GM19099 (cell line): ENCODE measurements at regions not wholly inside any gene's neighbourhood (a gene's known extent, or its start where the extent isn't known, plus 50 kb on each side); places are given as distances from the start of the nearest gene placed in this dataset.
A peak's percentile ranks its signal among the peaks of the same experiment; 100 is the strongest.

Source experiments
- POLR2A ChIP-seq: IDR thresholded peaks from 3 replicates; pipeline ENCODE4 v1.6.1; 2011; ENCODE audit warnings: low read depth; ENCODE audit not compliant: insufficient read length; ENCODE audit errors: extremely low read depth

GRCh38 chr2:62307469-62308389 is 111.8 kb downstream of the B3GNT2 start:
- no peak for TF ChIP-seq POLR2A

GRCh38 chr2:62306751-62307468 is 111.0 kb downstream of the B3GNT2 start:
- TF ChIP-seq POLR2A: no peak

- no peak for TF ChIP-seq POLR2A
Observed at GRCh38 chr2:62305421-62306176, 109.7 kb downstream of the B3GNT2 start.

- TF ChIP-seq POLR2A: no peak
Observed at GRCh38 chr2:62304429-62305417, 108.8 kb downstream of the B3GNT2 start.

GRCh38 chr2:62303788-62304187 is 107.9 kb downstream of the B3GNT2 start:
- no peak for TF ChIP-seq POLR2A

- no peak for TF ChIP-seq POLR2A
Observed at GRCh38 chr2:62302631-62303435, 106.9 kb downstream of the B3GNT2 start.

GRCh38 chr2:62300925-62301324 is 105.0 kb downstream of the B3GNT2 start:
- no peak for TF ChIP-seq POLR2A

- TF ChIP-seq POLR2A: no peak
Observed at GRCh38 chr2:62297624-62298010, 101.7 kb downstream of the B3GNT2 start.

- TF ChIP-seq POLR2A: no peak
Observed at GRCh38 chr2:62296832-62297623, 101.1 kb downstream of the B3GNT2 start.

GRCh38 chr2:62296034-62296831 is 100.3 kb downstream of the B3GNT2 start:
- TF ChIP-seq POLR2A: no peak

- peak; percentile 17 for TF ChIP-seq POLR2A
Observed at GRCh38 chr2:62293490-62294271, 97.8 kb downstream of the B3GNT2 start.
